ENCODE measurements at regions not wholly inside any gene's neighbourhood (a gene's known extent, or its start where the extent isn't known, plus 50 kb on each side); places are given as distances from the start of the nearest gene placed in this dataset.

GRCh38 chr13:20331419-20331818 is 99.3 kb upstream of the GJB6 start:
- TF ChIP-seq CTCF (IDR thresholded peaks at IDR 0.05) (no peak), POLR2A (IDR thresholded peaks at IDR 0.05) (no peak)

Data from Peyer's patch (tissue), 4 donors.